Uterus (tissue), 2 donors: ENCODE measurements at regions not wholly inside any gene's neighbourhood (a gene's known extent, or its start where the extent isn't known, plus 50 kb on each side); places are given as distances from the start of the nearest gene placed in this dataset.

Source experiments
- CTCF ChIP-seq, 4 experiments: fragments of 200-600 bp in 2 of 4; fragments of 450-650 bp in 2 of 4; sonication (generic) in 2 of 4; IDR thresholded peaks; one replicate each; pipeline ENCODE4 v1.5.1; 2016 to 2019; ENCODE audit warnings: antibody characterized with exemption in 4 of 4, mild to moderate bottlenecking in 2 of 4, moderate library complexity in 1 of 4
- POLR2A ChIP-seq, 2 donors: fragments of 450-650 bp; IDR thresholded peaks; one replicate each; pipeline ENCODE4 v1.6.1; 2016; ENCODE audit warnings: antibody characterized with exemption in 2 of 2, mild to moderate bottlenecking in 1 of 2, moderate library complexity in 1 of 2

GRCh38 chr4:112908511-112908910 is 140.9 kb upstream of the ANK2 start:
- TF ChIP-seq CTCF (IDR thresholded peaks at IDR 0.05) = no peak
- TF ChIP-seq POLR2A (IDR thresholded peaks at IDR 0.05) = no peak
